Loucy (cell line): ENCODE measurements at regions not wholly inside any gene's neighbourhood (a gene's known extent, or its start where the extent isn't known, plus 50 kb on each side); places are given as distances from the start of the nearest gene placed in this dataset.

Experiments
- CTCF ChIP-seq: fragments of 200-600 bp; sonication (generic); conservative IDR thresholded peaks from 2 replicates; pipeline ENCODE4 v1.5.1; 2014; ENCODE audit warnings: mild to moderate bottlenecking, antibody characterized with exemption, low read length
- EZH2phosphoT487 ChIP-seq: fragments of 200-600 bp; IDR thresholded peaks from 2 replicates; pipeline ENCODE4 v1.6.1; 2018; ENCODE audit warnings: antibody characterized with exemption, mild to moderate bottlenecking, moderate library complexity, borderline replicate concordance

GRCh38 chr21:31459457-31459856 lies 115.4 kb upstream of the TIAM1 start:
- TF ChIP-seq CTCF (no peak), EZH2phosphoT487 (no peak)
